ENCODE measurements at regions not wholly inside any gene's neighbourhood (a gene's known extent, or its start where the extent isn't known, plus 50 kb on each side); places are given as distances from the start of the nearest gene placed in this dataset.
"Not testable (repeated sequence)": the region's sequence is repeated elsewhere in the genome, so short reads cannot be mapped to it uniquely, and the experiment has no call there.

DNA sequence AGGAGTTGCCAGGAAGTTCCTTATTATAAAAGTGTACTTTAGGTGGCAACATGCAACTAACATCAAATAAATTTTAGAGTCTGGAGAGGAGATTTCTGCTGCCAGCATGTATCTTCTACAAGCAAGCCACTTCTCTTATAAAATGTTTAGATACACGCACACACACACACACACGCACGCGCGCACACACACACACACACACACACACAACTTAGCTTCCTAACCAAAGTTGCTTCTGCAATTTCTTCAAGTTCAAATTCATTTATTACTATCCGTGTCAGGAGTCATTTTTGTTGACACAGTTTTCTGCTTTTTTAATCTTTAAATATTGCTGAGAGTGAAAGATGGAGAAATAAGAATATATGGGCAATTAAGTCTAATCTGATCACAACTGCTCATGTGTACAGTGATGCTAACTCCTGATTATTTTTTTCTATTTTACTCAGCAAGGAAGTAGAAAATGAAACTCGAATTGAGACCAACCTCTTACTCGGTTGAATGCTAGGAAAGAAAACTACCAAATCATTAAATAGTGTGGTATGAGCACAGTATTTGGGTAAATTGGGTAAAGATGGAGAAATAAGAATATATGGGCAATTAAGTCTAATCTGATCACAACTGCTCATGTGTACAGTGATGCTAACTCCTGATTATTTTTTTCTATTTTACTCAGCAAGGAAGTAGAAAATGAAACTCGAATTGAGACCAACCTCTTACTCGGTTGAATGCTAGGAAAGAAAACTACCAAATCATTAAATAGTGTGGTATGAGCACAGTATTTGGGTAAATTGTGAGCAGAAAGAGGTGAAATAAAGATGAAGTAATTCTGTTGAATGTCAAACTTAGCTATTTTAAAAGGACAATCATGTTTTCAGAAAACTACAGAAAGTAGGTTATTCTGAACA, 554.1 kb upstream of the MBL2 start:
- TF ChIP-seq EZH2 (IDR thresholded peaks at IDR 0.05; ENCODE audit: borderline replicate concordance, insufficient read depth, low read length, poor library complexity, severe bottlenecking); EP300 (conservative IDR thresholded peaks at IDR 0.05; ENCODE audit: poor library complexity, severe bottlenecking); POLR2AphosphoS5 (IDR thresholded peaks at IDR 0.05); TAF1 (IDR thresholded peaks at IDR 0.05; ENCODE audit: low read depth); SMC3 (conservative IDR thresholded peaks at IDR 0.05; ENCODE audit: poor library complexity): not testable (repeated sequence)
- TF ChIP-seq, protein P1, sequence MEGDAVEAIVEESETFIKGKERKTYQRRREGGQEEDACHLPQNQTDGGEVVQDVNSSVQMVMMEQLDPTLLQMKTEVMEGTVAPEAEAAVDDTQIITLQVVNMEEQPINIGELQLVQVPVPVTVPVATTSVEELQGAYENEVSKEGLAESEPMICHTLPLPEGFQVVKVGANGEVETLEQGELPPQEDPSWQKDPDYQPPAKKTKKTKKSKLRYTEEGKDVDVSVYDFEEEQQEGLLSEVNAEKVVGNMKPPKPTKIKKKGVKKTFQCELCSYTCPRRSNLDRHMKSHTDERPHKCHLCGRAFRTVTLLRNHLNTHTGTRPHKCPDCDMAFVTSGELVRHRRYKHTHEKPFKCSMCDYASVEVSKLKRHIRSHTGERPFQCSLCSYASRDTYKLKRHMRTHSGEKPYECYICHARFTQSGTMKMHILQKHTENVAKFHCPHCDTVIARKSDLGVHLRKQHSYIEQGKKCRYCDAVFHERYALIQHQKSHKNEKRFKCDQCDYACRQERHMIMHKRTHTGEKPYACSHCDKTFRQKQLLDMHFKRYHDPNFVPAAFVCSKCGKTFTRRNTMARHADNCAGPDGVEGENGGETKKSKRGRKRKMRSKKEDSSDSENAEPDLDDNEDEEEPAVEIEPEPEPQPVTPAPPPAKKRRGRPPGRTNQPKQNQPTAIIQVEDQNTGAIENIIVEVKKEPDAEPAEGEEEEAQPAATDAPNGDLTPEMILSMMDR (IDR thresholded peaks at IDR 0.05; ENCODE audit: poor library complexity, severe bottlenecking), result not testable (repeated sequence)
- TF ChIP-seq, protein P2, sequence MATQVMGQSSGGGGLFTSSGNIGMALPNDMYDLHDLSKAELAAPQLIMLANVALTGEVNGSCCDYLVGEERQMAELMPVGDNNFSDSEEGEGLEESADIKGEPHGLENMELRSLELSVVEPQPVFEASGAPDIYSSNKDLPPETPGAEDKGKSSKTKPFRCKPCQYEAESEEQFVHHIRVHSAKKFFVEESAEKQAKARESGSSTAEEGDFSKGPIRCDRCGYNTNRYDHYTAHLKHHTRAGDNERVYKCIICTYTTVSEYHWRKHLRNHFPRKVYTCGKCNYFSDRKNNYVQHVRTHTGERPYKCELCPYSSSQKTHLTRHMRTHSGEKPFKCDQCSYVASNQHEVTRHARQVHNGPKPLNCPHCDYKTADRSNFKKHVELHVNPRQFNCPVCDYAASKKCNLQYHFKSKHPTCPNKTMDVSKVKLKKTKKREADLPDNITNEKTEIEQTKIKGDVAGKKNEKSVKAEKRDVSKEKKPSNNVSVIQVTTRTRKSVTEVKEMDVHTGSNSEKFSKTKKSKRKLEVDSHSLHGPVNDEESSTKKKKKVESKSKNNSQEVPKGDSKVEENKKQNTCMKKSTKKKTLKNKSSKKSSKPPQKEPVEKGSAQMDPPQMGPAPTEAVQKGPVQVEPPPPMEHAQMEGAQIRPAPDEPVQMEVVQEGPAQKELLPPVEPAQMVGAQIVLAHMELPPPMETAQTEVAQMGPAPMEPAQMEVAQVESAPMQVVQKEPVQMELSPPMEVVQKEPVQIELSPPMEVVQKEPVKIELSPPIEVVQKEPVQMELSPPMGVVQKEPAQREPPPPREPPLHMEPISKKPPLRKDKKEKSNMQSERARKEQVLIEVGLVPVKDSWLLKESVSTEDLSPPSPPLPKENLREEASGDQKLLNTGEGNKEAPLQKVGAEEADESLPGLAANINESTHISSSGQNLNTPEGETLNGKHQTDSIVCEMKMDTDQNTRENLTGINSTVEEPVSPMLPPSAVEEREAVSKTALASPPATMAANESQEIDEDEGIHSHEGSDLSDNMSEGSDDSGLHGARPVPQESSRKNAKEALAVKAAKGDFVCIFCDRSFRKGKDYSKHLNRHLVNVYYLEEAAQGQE (IDR thresholded peaks at IDR 0.05; ENCODE audit: borderline replicate concordance), result not testable (repeated sequence)
